ENCODE measurements at regions not wholly inside any gene's neighbourhood (a gene's known extent, or its start where the extent isn't known, plus 50 kb on each side); places are given as distances from the start of the nearest gene placed in this dataset.

DNA sequence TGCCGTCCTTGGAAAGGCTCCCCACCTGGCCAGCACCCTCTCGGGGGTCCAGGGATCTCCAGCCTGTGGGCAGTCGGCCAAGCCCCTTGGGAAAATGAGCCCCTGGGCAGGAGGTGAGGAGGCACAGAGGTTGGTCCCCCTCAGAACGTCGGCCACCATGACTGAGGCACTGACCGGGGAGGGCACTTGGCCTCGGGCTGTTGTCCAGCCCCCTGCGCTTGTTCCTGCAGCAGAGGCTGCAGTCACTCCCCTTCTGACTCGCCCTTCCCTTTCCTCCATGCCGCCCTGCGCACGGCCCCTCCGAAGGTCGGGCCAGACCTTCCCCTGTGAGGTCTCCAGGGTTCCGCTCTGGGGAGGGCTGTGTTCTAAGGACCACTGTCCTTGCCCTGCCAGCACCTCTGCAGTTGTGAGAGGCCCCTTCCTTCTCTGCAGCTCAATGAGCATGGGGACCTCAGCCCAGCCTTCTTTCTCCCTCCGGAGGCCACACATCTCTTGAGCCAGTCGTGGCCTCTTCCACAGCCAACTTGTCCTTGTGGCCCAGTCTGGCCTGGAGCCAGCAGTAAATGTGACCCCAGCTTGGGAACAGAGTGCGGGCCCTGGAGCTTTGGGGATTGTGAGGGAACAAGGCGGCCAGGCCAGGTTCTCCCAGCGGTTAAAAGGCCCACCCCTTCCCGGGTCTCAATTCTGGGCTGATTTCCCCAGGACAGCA lies 195.5 kb downstream of the DLL1 start:
- Histone ChIP-seq H3K79me2 (ENCODE audit: control insufficient read depth, low read length) (no peaks in the 10 kb centered on the region), H3K27me3 (ENCODE audit: control insufficient read depth, low read length) (no peaks in the 10 kb centered on the region), H3K9me3 (ENCODE audit: control insufficient read depth, insufficient read depth, low read length) (peaks cover 6% of the 10 kb centered on the region; the same call in 1 of the 2 replicates), H3K27ac (ENCODE audit: low read depth, low read length) (no peak overlapping the region), H3K4me1 (ENCODE audit: control insufficient read depth, low read length) (peaks cover 7% of the 10 kb centered on the region), H4K20me1 (ENCODE audit: control insufficient read depth, insufficient read depth, low read depth, low read length) (no peaks in the 10 kb centered on the region), H3K4me2 (ENCODE audit: low read length) (no peak overlapping the region), H3F3A (ENCODE audit: control insufficient read depth, insufficient read depth) (no peaks in the 10 kb centered on the region), H3K4me3 (ENCODE audit: low read length) (no peak overlapping the region), H3K9me2 (replicated peaks; ENCODE audit: control insufficient read depth, low read length) (no peaks in the 10 kb centered on the region), H3K36me3 (ENCODE audit: control insufficient read depth, low read length) (no peaks in the 10 kb centered on the region)
- TF ChIP-seq EZH2phosphoT487 (IDR thresholded peaks at IDR 0.05; ENCODE audit: borderline replicate concordance, low read length), result no peak
- TF ChIP-seq, protein P1, sequence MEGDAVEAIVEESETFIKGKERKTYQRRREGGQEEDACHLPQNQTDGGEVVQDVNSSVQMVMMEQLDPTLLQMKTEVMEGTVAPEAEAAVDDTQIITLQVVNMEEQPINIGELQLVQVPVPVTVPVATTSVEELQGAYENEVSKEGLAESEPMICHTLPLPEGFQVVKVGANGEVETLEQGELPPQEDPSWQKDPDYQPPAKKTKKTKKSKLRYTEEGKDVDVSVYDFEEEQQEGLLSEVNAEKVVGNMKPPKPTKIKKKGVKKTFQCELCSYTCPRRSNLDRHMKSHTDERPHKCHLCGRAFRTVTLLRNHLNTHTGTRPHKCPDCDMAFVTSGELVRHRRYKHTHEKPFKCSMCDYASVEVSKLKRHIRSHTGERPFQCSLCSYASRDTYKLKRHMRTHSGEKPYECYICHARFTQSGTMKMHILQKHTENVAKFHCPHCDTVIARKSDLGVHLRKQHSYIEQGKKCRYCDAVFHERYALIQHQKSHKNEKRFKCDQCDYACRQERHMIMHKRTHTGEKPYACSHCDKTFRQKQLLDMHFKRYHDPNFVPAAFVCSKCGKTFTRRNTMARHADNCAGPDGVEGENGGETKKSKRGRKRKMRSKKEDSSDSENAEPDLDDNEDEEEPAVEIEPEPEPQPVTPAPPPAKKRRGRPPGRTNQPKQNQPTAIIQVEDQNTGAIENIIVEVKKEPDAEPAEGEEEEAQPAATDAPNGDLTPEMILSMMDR (IDR thresholded peaks at IDR 0.05; ENCODE audit: low read depth, low read length, poor library complexity, severe bottlenecking), result no peak

DNA sequence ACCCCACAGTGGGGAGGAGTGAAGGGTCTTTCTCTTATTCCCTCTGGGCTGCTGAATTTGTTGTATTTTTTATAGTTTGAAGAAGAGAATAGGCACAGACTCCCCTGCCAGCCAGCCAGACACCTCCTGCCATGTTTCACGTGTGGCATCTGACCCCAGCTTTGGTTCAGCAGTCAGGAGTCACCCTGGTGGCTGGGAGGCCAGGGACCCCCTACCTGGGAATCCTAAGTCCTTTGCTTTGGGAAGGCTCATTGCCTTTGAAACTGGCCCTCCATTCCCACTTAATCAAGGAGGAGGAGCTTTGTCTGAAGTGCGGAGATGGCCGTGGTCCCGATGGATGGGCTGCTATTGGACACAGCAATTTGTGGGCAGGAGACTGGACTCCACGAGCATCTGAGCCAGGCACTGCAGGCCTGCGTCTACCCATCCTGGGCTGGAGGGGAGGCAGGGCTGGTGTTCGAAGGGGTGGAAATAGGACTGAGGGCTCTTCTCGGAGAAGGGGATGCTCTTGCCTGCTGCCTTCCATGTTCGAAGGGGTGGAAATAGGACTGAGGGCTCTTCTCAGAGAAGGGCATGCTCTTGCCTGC lies 196.1 kb downstream of the DLL1 start:
- no peaks in the 10 kb centered on the region for H3K36me3 ChIP-seq (ENCODE audit: control insufficient read depth, low read length)

DNA sequence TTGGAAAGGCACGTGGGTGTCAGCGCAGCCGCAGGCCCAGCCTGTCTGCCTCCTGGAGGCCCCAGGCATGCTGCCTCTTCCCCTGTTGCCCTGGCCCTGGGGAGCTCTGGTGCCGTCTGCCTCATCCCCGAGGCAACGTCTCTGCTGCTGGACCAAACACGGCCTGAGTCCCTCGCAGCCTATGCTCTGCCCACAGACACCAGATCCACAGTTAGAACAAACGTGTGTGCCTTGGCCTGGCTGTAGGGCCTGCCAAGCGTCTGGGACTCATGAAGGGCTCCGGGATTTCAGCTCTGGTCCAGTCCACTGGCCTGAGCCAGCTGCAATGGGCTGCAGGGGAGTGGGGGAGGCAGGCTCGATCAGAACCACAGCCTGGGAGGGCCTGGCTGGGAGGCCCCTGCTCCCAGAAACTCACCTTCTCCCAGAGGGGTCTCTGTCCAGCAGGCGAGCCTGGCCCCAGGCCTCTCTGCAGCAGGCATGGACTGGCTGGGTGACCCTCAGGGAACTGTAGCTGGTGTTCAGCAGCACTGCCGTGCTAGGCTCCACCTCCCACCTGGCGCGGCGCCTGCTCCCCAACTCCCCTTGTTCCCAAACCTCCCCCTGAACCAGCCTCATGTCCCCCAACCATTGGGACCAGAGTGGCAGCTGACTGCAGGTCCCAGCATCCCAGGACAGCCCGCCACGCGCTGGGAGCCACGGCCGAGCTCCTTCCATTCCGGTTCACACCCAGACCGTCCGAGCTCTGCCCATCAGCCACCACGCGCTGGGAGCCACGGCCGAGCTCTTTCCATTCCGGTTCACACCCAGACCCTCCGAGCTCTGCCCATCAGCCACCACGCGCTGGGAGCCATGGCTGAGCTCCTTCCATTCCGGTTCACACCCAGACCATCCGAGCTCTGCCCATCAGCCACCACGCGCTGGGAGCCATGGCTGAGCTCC lies 197.0 kb downstream of the DLL1 start:
- Histone ChIP-seq H3K27ac (ENCODE audit: low read depth, low read length) (no peak overlapping the region), H3F3A (ENCODE audit: control insufficient read depth, insufficient read depth) (peaks cover 4% of the 10 kb centered on the region; the same call in 1 of the 2 replicates), H3K4me2 (ENCODE audit: low read length) (no peak overlapping the region), H3K9me3 (ENCODE audit: control insufficient read depth, insufficient read depth, low read length) (peaks cover 6% of the 10 kb centered on the region; the same call in 1 of the 2 replicates), H4K20me1 (ENCODE audit: control insufficient read depth, insufficient read depth, low read depth, low read length) (no peaks in the 10 kb centered on the region), H3K4me3 (ENCODE audit: low read length) (no peak overlapping the region), H3K9me2 (replicated peaks; ENCODE audit: control insufficient read depth, low read length) (no peaks in the 10 kb centered on the region), H3K36me3 (ENCODE audit: control insufficient read depth, low read length) (no peaks in the 10 kb centered on the region), H3K27me3 (ENCODE audit: control insufficient read depth, low read length) (no peaks in the 10 kb centered on the region), H3K79me2 (ENCODE audit: control insufficient read depth, low read length) (no peaks in the 10 kb centered on the region), H3K4me1 (ENCODE audit: control insufficient read depth, low read length) (peaks cover 22% of the 10 kb centered on the region)
- TF ChIP-seq, protein P1 (IDR thresholded peaks at IDR 0.05; ENCODE audit: low read depth, low read length, poor library complexity, severe bottlenecking), result no peak
- TF ChIP-seq EZH2phosphoT487 (IDR thresholded peaks at IDR 0.05; ENCODE audit: borderline replicate concordance, low read length), result no peak

More for the DNA sequence above, 196.1 kb downstream of the DLL1 start:
- Histone ChIP-seq H3K27me3 (ENCODE audit: control insufficient read depth, low read length) (no peaks in the 10 kb centered on the region), H3K9me3 (ENCODE audit: control insufficient read depth, insufficient read depth, low read length) (peaks cover 6% of the 10 kb centered on the region; the same call in 1 of the 2 replicates), H3F3A (ENCODE audit: control insufficient read depth, insufficient read depth) (no peaks in the 10 kb centered on the region), H3K4me2 (ENCODE audit: low read length) (no peak overlapping the region), H3K4me3 (ENCODE audit: low read length) (no peak overlapping the region), H3K9me2 (replicated peaks; ENCODE audit: control insufficient read depth, low read length) (no peaks in the 10 kb centered on the region), H4K20me1 (ENCODE audit: control insufficient read depth, insufficient read depth, low read depth, low read length) (no peaks in the 10 kb centered on the region), H3K4me1 (ENCODE audit: control insufficient read depth, low read length) (peaks cover 14% of the 10 kb centered on the region), H3K79me2 (ENCODE audit: control insufficient read depth, low read length) (no peaks in the 10 kb centered on the region), H3K27ac (ENCODE audit: low read depth, low read length) (no peak overlapping the region)
- TF ChIP-seq, protein P1 (IDR thresholded peaks at IDR 0.05; ENCODE audit: low read depth, low read length, poor library complexity, severe bottlenecking), result no peak
- TF ChIP-seq EZH2phosphoT487 (IDR thresholded peaks at IDR 0.05; ENCODE audit: borderline replicate concordance, low read length), result no peak
